Ascending aorta (tissue), 2 donors: ENCODE measurements at regions not wholly inside any gene's neighbourhood (a gene's known extent, or its start where the extent isn't known, plus 50 kb on each side); places are given as distances from the start of the nearest gene placed in this dataset.

ENCODE experiments used
- DNase-seq, 2 donors: peaks; one replicate each; pipeline ENCODE4 v3.0.0-alpha.2; 2019; ENCODE audit warnings: low spot score in 2 of 2
- H3K27ac ChIP-seq, 2 donors: fragments of 200-600 bp; sonication (generic); one replicate each; pipeline ENCODE4 v1.5.1; 2016 to 2017; ENCODE audit warnings: mild to moderate bottlenecking in 1 of 2
- H3K27me3 ChIP-seq: fragments of 200-600 bp; sonication (generic); one replicate; pipeline ENCODE4 v1.5.1; 2017
- H3K36me3 ChIP-seq, 2 donors: fragments of 200-600 bp; sonication (generic); one replicate each; pipeline ENCODE4 v1.5.1; 2016
- H3K4me1 ChIP-seq, 2 donors: fragments of 200-600 bp; sonication (generic); one replicate each; pipeline ENCODE4 v1.5.1; 2016 to 2017; ENCODE audit warnings: mild to moderate bottlenecking in 1 of 2
- H3K4me3 ChIP-seq, 2 donors: fragments of 200-600 bp; sonication (generic); one replicate each; pipeline ENCODE4 v1.5.1; 2016 to 2017; ENCODE audit warnings: mild to moderate bottlenecking in 1 of 2
- H3K9me3 ChIP-seq, 2 donors: fragments of 200-600 bp; sonication (generic); one replicate each; pipeline ENCODE4 v1.5.1; 2016
- CTCF ChIP-seq, 3 experiments: fragments of 200-600 bp in 2 of 3; fragments of 450-650 bp in 1 of 3; sonication (generic) in 2 of 3; IDR thresholded peaks; one replicate each; pipeline ENCODE4 v1.5.1; 2016 to 2019; ENCODE audit warnings: antibody characterized with exemption in 3 of 3, mild to moderate bottlenecking in 1 of 3, moderate library complexity in 1 of 3
- intact Hi-C: fragments of 100-400 bp; cut with DNase I; formaldehyde crosslinking; loops from one replicate; pipeline ENCODE4 v1.15.1; 2023

- TF ChIP-seq CTCF (IDR thresholded peaks at IDR 0.05), result no peak
- no peaks in the 10 kb centered on the region for H3K9me3 ChIP-seq
- H3K4me1 ChIP-seq, result no peaks in the 10 kb centered on the region
- H3K27me3 ChIP-seq, result no peaks in the 10 kb centered on the region
- intact Hi-C loops, result no loop called here
- no peak overlapping the region for H3K4me3 ChIP-seq
- H3K36me3 ChIP-seq, result no peaks in the 10 kb centered on the region
- DNase-seq, result no peak
- no peak overlapping the region for H3K27ac ChIP-seq
Measured at GRCh38 chr9:1311462-1312042, 261.4 kb downstream of the DMRT2 start.

GRCh38 chr9:1319436-1319835, 269.3 kb downstream of the DMRT2 start:
- intact Hi-C loops, result no loop called here
- H3K9me3 ChIP-seq, result no peaks in the 10 kb centered on the region
- TF ChIP-seq CTCF (IDR thresholded peaks at IDR 0.05), result no peak
- no peaks in the 10 kb centered on the region for H3K27me3 ChIP-seq
- no peak overlapping the region for H3K27ac ChIP-seq
- H3K4me1 ChIP-seq, result no peaks in the 10 kb centered on the region
- no peak for DNase-seq
- H3K4me3 ChIP-seq, result no peak overlapping the region
- no peaks in the 10 kb centered on the region for H3K36me3 ChIP-seq

- Histone ChIP-seq H3K27ac (no peak overlapping the region), H3K4me1 (no peaks in the 10 kb centered on the region), H3K9me3 (no peaks in the 10 kb centered on the region), H3K27me3 (no peaks in the 10 kb centered on the region), H3K4me3 (no peak overlapping the region), H3K36me3 (no peaks in the 10 kb centered on the region)
- intact Hi-C loops, result no loop called here
- no peak for DNase-seq
- no peak for TF ChIP-seq CTCF (IDR thresholded peaks at IDR 0.05)
Measured at GRCh38 chr9:1320051-1320557, 269.9 kb downstream of the DMRT2 start.

- no peaks in the 10 kb centered on the region for H3K4me1 ChIP-seq
- no peak overlapping the region for H3K4me3 ChIP-seq
- intact Hi-C loops, result no loop called here
- TF ChIP-seq CTCF (IDR thresholded peaks at IDR 0.05), result no peak
- DNase-seq, result no peak
- no peaks in the 10 kb centered on the region for H3K36me3 ChIP-seq
- no peaks in the 10 kb centered on the region for H3K9me3 ChIP-seq
- H3K27ac ChIP-seq, result no peak overlapping the region
- no peaks in the 10 kb centered on the region for H3K27me3 ChIP-seq
Measured at GRCh38 chr9:1320607-1321195, 270.5 kb downstream of the DMRT2 start.

- intact Hi-C loops, result no loop called here
Measured at GRCh38 chr9:1327467-1327866, 277.3 kb downstream of the DMRT2 start.

More at GRCh38 chr9:1327467-1327866, 277.3 kb downstream of the DMRT2 start:
- Histone ChIP-seq H3K27ac (no peak overlapping the region), H3K9me3 (no peaks in the 10 kb centered on the region), H3K4me3 (no peak overlapping the region), H3K4me1 (no peaks in the 10 kb centered on the region), H3K27me3 (no peaks in the 10 kb centered on the region), H3K36me3 (no peaks in the 10 kb centered on the region)
- no peak for TF ChIP-seq CTCF (IDR thresholded peaks at IDR 0.05)
- no peak for DNase-seq
